ENCODE measurements at regions not wholly inside any gene's neighbourhood (a gene's known extent, or its start where the extent isn't known, plus 50 kb on each side); places are given as distances from the start of the nearest gene placed in this dataset.

DNA sequence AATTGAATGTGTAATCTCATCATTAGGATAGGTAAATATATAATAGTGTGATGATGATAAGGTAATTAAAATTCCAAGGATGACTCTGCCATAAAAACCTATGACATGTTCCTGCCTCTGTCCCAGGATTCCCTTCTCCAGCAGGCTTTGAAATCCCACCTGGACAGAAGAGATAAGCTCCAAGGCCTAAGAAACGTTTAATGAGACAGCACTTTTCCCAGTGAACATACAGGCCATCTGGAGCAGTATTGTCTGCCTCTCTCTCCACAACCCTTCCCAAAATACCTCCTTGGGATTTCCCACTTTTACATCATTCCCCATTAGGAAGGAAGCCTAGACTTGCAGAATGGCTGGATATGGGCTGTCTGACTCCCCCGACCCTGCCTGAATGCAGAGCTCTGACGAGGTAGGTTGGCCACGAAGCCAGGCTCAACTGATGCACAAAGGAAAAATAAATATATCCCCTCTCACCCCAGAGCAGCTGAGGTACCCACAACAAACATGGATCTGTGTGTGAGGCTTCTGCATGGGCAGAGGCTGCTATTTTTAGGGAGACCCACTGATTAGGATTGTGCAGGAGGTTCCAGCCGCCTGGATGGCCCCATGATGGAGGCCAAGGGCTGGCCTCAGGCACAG is 71.0 kb downstream of the TMPRSS5 start:
- no peak for ATAC-seq (ENCODE audit: low read depth in 2 of 2)
- H3K27ac Mint-ChIP-seq, result no peak overlapping the region
- H3K4me1 Mint-ChIP-seq, result no peaks in the 10 kb centered on the region
- no peak overlapping the region for H3K4me3 Mint-ChIP-seq
- H3K27me3 Mint-ChIP-seq, result peaks cover 24 to 34% (median 29%) of the 10 kb centered on the region in 3 donors
- no peak for DNase-seq
- peaks cover 3 to 8% (median 4%) of the 10 kb centered on the region in 7 donors for H3K9me3 Mint-ChIP-seq
- H3K36me3 Mint-ChIP-seq, result no peaks in the 10 kb centered on the region

DNA sequence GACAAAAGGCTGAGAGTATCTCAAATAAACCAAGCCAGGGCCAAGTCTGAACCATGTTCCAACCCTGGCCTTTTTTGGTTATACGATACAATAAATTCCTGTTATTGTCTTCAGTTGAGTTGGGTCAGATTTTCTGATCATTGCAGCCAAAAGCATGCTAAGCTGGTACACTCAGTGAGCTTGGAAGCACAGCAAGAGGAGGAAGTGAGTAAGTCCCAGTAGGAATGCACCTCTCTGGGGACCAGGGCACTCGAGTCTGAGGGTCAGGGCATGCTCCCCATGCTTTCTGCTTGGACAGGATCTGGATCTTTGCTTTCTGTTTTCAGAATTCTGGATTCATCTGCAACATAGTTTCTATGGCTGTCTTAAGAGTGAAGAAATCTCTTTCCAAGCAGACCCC is 73.1 kb downstream of the TMPRSS5 start:
- Mint-ChIP-seq H3K4me3 (no peak overlapping the region), H3K9me3 (peaks cover 3 to 6% (median 5%) of the 10 kb centered on the region in 7 donors), H3K4me1 (no peaks in the 10 kb centered on the region), H3K27me3 (peaks cover 20 to 26% (median 21%) of the 10 kb centered on the region in 3 donors), H3K27ac (no peak overlapping the region), H3K36me3 (no peaks in the 10 kb centered on the region)
- DNase-seq (no peak), ATAC-seq (ENCODE audit: low read depth in 2 of 2) (no peak)

DNA sequence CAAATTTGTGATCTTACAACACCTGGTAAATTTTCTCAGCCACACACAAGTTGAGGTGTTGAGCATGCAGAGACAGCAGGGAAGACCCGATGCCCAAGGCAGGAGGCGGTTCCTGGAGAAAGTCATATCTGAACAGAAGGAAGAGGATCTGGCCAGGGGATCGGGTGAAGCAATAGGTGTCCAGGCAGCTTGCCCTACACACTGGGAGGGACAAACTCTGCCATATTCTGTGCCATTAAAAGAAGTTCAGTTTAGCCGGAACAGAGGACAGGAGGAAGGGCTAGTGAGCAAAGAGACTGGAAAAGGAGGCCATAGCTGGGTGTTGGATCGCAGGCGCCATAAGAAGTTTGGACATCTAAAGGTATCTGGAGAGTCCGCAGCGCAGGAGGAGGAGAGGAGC is 76.5 kb downstream of the TMPRSS5 start:
- peak overlapping the region in 1 of 6 donors; percentile 23 for H3K27ac Mint-ChIP-seq
- no peaks in the 10 kb centered on the region for H3K4me1 Mint-ChIP-seq
- peaks cover 19 to 34% (median 20%) of the 10 kb centered on the region in 3 donors for H3K27me3 Mint-ChIP-seq
- DNase-seq, result no peak
- no peak for ATAC-seq (ENCODE audit: low read depth in 2 of 2)
- H3K9me3 Mint-ChIP-seq, result peaks cover 0 to 4% (median 0%) of the 10 kb centered on the region in 7 donors
- H3K4me3 Mint-ChIP-seq, result no peak overlapping the region
- H3K36me3 Mint-ChIP-seq, result no peaks in the 10 kb centered on the region

DNA sequence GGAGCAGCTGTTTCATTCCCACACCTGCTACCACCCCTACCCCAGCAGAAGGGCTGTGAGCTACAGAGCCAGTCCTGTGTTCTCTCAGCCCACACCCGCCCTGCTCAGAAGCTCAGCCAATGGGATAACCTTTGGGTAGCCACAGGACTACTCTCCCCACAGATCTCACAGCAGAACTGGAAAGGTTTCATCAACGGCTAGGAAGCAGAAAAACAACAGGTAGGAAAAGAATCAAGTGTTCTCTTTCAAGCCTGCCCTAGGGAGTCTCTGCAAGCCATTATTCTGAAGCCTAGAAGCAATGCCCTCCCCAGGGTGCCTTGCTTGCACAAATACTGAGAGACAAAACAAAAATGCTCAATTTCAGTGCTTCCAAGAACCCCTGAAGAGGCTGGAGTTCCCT is 77.2 kb downstream of the TMPRSS5 start:
- ATAC-seq (ENCODE audit: low read depth in 2 of 2) (no peak), DNase-seq (no peak)
- peaks cover 20 to 36% (median 21%) of the 10 kb centered on the region in 3 donors for H3K27me3 Mint-ChIP-seq
- H3K9me3 Mint-ChIP-seq, result peaks cover 0 to 4% (median 0%) of the 10 kb centered on the region in 7 donors
- H3K4me1 Mint-ChIP-seq, result no peaks in the 10 kb centered on the region
- no peak overlapping the region for H3K27ac Mint-ChIP-seq
- no peak overlapping the region for H3K4me3 Mint-ChIP-seq
- no peaks in the 10 kb centered on the region for H3K36me3 Mint-ChIP-seq

DNA sequence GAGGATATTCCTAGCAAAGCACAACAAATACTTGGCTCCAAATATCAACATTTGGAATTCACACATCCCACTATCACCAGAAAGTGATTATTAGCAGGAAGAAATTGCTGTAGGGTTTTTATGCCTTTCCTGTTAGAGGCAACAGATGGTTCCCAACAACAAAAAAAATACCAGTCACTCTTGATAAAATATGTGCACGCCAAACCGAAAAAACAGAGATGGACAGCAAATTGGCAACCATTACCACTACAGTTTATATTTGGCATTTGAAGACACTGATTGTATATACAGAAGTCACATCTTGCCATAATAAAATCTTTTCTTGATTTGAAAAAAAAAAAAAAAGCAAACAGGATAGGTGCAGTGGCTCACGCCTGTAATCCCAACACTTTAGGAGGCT is 78.2 kb downstream of the TMPRSS5 start:
- DNase-seq (no peak), ATAC-seq (ENCODE audit: low read depth in 2 of 2) (no peak)
- H3K36me3 Mint-ChIP-seq, result no peaks in the 10 kb centered on the region
- peaks cover 20 to 45% (median 25%) of the 10 kb centered on the region in 3 donors for H3K27me3 Mint-ChIP-seq
- H3K4me3 Mint-ChIP-seq, result no peak overlapping the region
- H3K9me3 Mint-ChIP-seq, result peaks cover 0 to 4% (median 0%) of the 10 kb centered on the region in 7 donors
- H3K4me1 Mint-ChIP-seq, result no peaks in the 10 kb centered on the region
- no peak overlapping the region for H3K27ac Mint-ChIP-seq

DNA sequence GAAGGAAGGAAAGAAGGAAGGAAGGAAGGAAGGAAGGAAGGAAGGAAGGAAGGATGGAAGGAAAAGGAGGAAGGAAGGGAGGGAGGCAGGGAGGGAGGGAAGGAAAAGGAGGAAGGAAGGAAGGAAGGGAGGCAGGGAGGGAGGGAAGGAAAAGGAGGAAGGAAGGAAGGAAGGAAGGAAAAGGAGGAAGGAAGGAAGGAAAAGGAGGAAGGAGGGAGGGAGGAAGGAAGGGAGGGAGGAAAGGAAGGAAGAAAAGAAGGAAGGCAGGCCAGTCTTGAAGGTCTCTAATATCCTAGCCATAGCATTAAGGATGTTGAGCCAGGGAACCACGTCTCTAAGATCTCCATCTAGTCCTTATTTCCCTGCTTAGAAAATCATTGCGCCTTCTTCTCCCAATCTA is 78.8 kb downstream of the TMPRSS5 start:
- H3K27ac Mint-ChIP-seq, result no peak overlapping the region
- no peaks in the 10 kb centered on the region for H3K36me3 Mint-ChIP-seq
- no peak for DNase-seq
- ATAC-seq (ENCODE audit: low read depth in 2 of 2), result no peak
- H3K4me3 Mint-ChIP-seq, result no peak overlapping the region
- peaks cover 19 to 47% (median 21%) of the 10 kb centered on the region in 3 donors for H3K27me3 Mint-ChIP-seq
- H3K9me3 Mint-ChIP-seq, result peaks cover 0 to 4% (median 0%) of the 10 kb centered on the region in 7 donors
- no peaks in the 10 kb centered on the region for H3K4me1 Mint-ChIP-seq

DNA sequence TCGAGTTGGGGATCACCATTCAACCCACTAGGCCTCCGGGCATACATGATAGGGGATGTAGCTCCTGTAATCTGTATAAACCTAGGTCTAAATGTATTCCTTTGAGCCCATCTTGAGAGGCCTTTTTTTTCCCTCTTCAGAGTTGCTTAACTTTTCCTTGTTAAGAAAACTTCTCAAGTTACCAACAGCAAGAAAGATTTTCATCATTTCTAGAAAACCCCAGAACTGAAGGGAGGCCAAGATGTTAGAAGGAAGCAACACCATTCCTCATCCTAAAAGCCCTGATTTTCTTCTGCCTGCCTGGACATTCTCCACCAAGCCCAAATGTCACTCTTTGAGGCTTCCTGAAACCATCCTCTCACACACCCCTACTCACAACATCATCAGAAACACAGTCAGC is 79.4 kb downstream of the TMPRSS5 start:
- Mint-ChIP-seq H3K9me3 (peaks cover 0 to 4% (median 0%) of the 10 kb centered on the region in 7 donors), H3K4me1 (no peaks in the 10 kb centered on the region), H3K36me3 (no peaks in the 10 kb centered on the region), H3K27ac (no peak overlapping the region), H3K4me3 (no peak overlapping the region), H3K27me3 (peaks cover 17 to 46% (median 21%) of the 10 kb centered on the region in 3 donors)
- DNase-seq (no peak), ATAC-seq (ENCODE audit: low read depth in 2 of 2) (no peak)

DNA sequence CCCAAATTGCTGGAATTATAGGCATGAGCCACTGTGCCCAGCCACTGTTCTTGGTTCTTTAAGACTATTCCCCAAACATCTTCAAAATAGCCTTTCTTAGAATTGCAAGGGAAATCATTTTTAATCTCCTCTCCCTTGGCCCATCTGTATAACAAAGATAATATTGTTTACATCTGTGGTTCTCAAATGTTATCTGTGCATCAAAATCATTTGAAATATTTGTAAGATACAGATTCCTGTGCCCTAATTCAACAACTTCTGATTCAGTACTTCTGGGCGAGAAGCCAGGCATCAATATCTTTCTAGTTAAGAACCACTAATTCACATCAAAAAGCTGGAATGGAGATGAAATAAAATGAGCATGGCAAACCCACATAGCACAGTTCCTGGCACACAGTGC is 83.0 kb downstream of the TMPRSS5 start:
- Mint-ChIP-seq H3K9me3 (peaks cover 0 to 27% (median 8%) of the 10 kb centered on the region in 7 donors), H3K4me3 (no peak overlapping the region), H3K36me3 (peaks cover 0 to 9% of the 10 kb centered on the region in 2 donors), H3K27me3 (peaks cover 5 to 28% (median 9%) of the 10 kb centered on the region in 3 donors), H3K4me1 (no peaks in the 10 kb centered on the region), H3K27ac (no peak overlapping the region)
- DNase-seq, result no peak
- ATAC-seq (ENCODE audit: low read depth in 2 of 2), result no peak

DNA sequence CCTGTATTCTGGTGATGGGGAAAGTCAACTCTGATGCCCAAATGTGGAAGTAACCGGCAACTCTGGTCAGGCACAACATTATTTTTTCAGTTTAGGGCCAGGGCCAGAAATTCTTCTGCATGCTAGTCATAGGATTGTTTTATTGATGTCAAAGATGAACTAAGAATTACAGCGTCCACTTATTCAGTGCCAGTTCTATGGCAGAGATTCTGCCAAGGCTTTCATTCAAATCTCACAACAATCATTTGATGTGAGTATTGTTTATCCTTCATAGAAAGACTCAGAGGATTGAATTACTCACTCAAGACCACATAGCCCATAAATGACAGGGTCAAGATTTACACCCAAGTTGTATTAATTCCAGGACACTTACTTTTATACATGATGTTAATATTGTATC is 87.7 kb downstream of the TMPRSS5 start:
- DNase-seq (no peak), ATAC-seq (ENCODE audit: low read depth in 2 of 2) (no peak)
- Mint-ChIP-seq H3K27ac (no peak overlapping the region), H3K27me3 (peaks cover 0 to 12% (median 5%) of the 10 kb centered on the region in 3 donors), H3K4me1 (peaks cover 0 to 6% (median 2%) of the 10 kb centered on the region in 3 donors), H3K4me3 (no peak overlapping the region), H3K9me3 (peaks cover 0 to 27% (median 6%) of the 10 kb centered on the region in 7 donors), H3K36me3 (peaks cover 0 to 9% of the 10 kb centered on the region in 2 donors)

DNA sequence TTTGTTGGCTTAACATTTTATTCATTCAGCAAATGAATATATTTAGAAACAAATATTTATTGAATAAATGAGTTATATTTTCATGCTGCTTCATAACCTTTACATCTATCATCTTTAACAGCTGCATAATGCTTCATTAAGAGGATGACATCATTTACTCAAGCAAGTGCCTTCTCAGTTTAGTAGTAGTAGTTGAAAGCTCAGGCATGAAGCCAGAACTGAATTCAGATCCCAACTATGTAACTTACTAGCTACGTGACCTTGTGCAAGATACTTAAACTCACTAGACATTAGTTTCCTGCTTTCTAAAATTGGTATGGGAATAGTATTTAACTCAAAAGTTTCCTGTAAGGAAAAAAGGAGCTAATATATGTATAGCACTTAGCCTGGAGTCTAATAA is 90.3 kb downstream of the TMPRSS5 start:
- Mint-ChIP-seq H3K9me3 (peaks cover 0 to 20% (median 4%) of the 10 kb centered on the region in 7 donors), H3K4me3 (no peak overlapping the region), H3K36me3 (peaks cover 0 to 9% of the 10 kb centered on the region in 2 donors), H3K27ac (no peak overlapping the region), H3K4me1 (peaks cover 0 to 6% (median 2%) of the 10 kb centered on the region in 3 donors), H3K27me3 (no peaks in the 10 kb centered on the region)
- ATAC-seq (ENCODE audit: low read depth in 2 of 2) (no peak), DNase-seq (no peak)

DNA sequence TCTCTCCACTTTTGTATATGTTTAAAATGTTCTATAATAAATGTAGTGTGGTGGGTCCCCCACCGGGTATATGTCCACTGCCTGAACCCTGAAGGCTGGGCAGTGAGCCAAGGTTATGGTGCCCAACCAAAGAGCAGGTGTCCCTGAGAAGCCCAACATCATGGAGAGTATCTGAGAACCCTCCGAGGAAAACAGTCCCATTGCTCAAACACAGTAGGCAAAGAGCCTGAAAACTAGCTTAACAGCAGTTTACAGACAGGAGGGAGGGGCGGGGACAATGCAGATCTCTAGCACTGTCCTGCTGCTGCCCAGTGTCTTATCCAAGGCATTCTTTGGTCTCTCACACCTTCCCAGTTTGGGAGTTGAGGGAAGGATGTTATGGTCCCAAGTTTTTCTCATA is 91.0 kb downstream of the TMPRSS5 start:
- no peak overlapping the region for H3K4me3 Mint-ChIP-seq
- no peak overlapping the region for H3K27ac Mint-ChIP-seq
- ATAC-seq (ENCODE audit: low read depth in 2 of 2) (no peak), DNase-seq (no peak)
- H3K9me3 Mint-ChIP-seq, result peaks cover 0 to 13% (median 4%) of the 10 kb centered on the region in 7 donors
- peaks cover 0 to 6% (median 2%) of the 10 kb centered on the region in 3 donors for H3K4me1 Mint-ChIP-seq
- H3K27me3 Mint-ChIP-seq, result no peaks in the 10 kb centered on the region
- H3K36me3 Mint-ChIP-seq, result peaks cover 0 to 9% of the 10 kb centered on the region in 2 donors

DNA sequence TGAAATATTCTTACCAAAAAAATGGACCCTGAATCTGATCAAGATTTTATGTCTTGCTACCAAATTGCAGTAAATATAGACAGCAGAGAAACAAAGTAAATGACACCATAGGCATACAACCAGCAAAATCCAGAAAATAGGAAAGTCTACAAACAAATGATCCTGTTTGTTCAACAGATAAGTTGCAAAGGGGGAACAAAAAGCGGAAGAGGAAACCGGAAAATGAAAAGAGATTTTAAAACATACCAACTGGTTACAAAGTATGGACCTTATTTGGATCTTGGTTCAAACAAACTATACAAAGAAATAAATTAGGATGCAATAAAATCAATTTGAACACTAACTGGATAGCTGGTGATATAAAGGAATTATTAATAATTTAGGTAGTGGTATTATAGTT is 92.0 kb downstream of the TMPRSS5 start:
- peaks cover 0 to 3% (median 0%) of the 10 kb centered on the region in 7 donors for H3K9me3 Mint-ChIP-seq
- peaks cover 0 to 6% (median 2%) of the 10 kb centered on the region in 3 donors for H3K4me1 Mint-ChIP-seq
- peak overlapping the region in 3 of 8 donors; percentile 2 to 60 (median 26) for H3K4me3 Mint-ChIP-seq
- H3K36me3 Mint-ChIP-seq, result peaks cover 0 to under 1% of the 10 kb centered on the region in 2 donors
- DNase-seq (no peak), ATAC-seq (ENCODE audit: low read depth in 2 of 2) (no peak)
- H3K27ac Mint-ChIP-seq, result peak overlapping the region in 2 of 6 donors; percentile 8 to 30
- no peaks in the 10 kb centered on the region for H3K27me3 Mint-ChIP-seq

DNA sequence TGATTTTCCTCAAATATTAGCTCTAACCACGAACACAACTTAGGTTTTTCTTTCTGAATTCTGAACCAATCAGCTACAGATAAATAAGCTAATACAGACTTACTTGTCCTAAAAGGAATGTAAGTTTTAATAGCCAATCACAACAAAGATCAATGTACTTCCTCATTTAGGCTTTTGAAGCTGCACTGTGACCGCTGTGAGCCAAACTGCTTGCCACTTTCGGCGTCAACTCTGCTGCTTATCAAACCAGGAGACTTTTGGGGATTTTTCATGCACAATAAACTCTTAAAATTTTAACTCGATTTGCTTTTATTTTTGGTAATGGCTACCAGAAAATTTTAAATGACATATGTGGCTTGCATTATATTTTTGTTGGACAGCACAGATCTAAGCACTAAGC is 92.5 kb downstream of the TMPRSS5 start:
- Mint-ChIP-seq H3K4me1 (peaks cover 0 to 6% (median 2%) of the 10 kb centered on the region in 3 donors), H3K27ac (no peak overlapping the region), H3K27me3 (no peaks in the 10 kb centered on the region), H3K9me3 (peaks cover 0 to 2% (median 0%) of the 10 kb centered on the region in 7 donors), H3K4me3 (peak overlapping the region in 3 of 8 donors; percentile 2 to 60 (median 26)), H3K36me3 (no peaks in the 10 kb centered on the region)
- no peak for DNase-seq
- ATAC-seq (ENCODE audit: low read depth in 2 of 2), result peak in 1 of 2 donors; percentile 45

DNA sequence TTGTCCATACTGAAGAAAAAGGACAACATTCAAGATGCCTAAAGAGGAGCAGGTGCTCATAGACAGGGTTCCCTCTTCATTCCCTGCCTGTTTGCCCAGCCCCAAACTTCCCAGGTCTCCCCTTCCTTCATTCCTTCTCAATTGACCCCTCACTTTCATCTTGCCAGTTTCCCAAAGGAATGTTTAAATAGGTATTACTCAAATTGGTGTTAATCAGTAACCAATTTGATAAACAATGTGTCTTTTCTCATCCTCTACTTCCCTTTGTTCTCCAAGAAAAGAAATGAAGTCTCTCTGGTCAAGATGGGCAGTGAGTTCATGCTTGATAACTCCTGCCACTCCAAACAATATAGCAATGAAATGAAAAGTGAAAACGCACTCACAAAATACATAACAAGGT is 101.9 kb downstream of the TMPRSS5 start:
- Mint-ChIP-seq H3K36me3 (no peaks in the 10 kb centered on the region), H3K4me3 (no peak overlapping the region), H3K27me3 (peaks cover 13 to 26% (median 20%) of the 10 kb centered on the region in 3 donors), H3K27ac (no peak overlapping the region), H3K4me1 (no peaks in the 10 kb centered on the region), H3K9me3 (peaks cover 3 to 17% (median 9%) of the 10 kb centered on the region in 7 donors)
- no peak for ATAC-seq (ENCODE audit: low read depth in 2 of 2)
- DNase-seq, result no peak
